ENCODE measurements at regions not wholly inside any gene's neighbourhood (a gene's known extent, or its start where the extent isn't known, plus 50 kb on each side); places are given as distances from the start of the nearest gene placed in this dataset.

GRCh38 chr14:41295734-41296133, 310.9 kb upstream of the LRFN5 start:
- H3F3A ChIP-seq (replicated peaks; ENCODE audit: insufficient read depth) = peaks cover 4% of the 10 kb centered on the region
- no peaks in the 10 kb centered on the region for H3K36me3 ChIP-seq (replicated peaks in 1 of 2; ENCODE audit: control insufficient read depth in 1 of 2, insufficient read depth in 2 of 2, low read length in 1 of 2)
- H3K27ac ChIP-seq (ENCODE audit: low read depth in 2 of 2, low read length in 1 of 2) = no peak overlapping the region
- CTCF ChIA-PET = no interaction called here
- POLR2A ChIA-PET = no interaction called here
- H2AFZ ChIP-seq (ENCODE audit: low read depth) = no peak overlapping the region
- no peaks in the 10 kb centered on the region for H4K20me1 ChIP-seq (ENCODE audit: insufficient read depth)
- no peaks in the 10 kb centered on the region for H3K27me3 ChIP-seq (ENCODE audit: insufficient read depth)
- no peaks in the 10 kb centered on the region for H3K9me3 ChIP-seq
- no peaks in the 10 kb centered on the region for H3K79me2 ChIP-seq (ENCODE audit: insufficient read depth)
- no peak overlapping the region for H3K4me2 ChIP-seq
- H3K4me1 ChIP-seq (ENCODE audit: control insufficient read depth in 1 of 2, insufficient read depth in 2 of 2, low read depth in 1 of 2, low read length in 1 of 2) = no peaks in the 10 kb centered on the region
- no peak for DNase-seq
- no peak overlapping the region for H3K4me3 ChIP-seq (ENCODE audit: low read depth in 2 of 2, low read length in 1 of 2)
- 79% methylated on average over 3 of the region's 3 CpGs for WGBS (ENCODE audit: low lambda C conversion rate)
- no peak for TF ChIP-seq GABPA (IDR thresholded peaks at IDR 0.05; ENCODE audit: low read depth)
- TF ChIP-seq MEF2A (IDR thresholded peaks at IDR 0.05; ENCODE audit: borderline replicate concordance, low read depth) = no peak
- no peak for TF ChIP-seq FOXJ3 (CRISPR knock-in tag; IDR thresholded peaks at IDR 0.05)
- TF ChIP-seq FOXM1 (IDR thresholded peaks at IDR 0.05; ENCODE audit: low read depth) = no peak
- no peak for TF ChIP-seq NFIC (IDR thresholded peaks at IDR 0.05; ENCODE audit: borderline replicate concordance)
- TF ChIP-seq RCOR1 (IDR thresholded peaks at IDR 0.05; ENCODE audit: low read length) = no peak
- no peaks in the 10 kb centered on the region for H3K9me2 ChIP-seq
- H3K9ac ChIP-seq = no peak overlapping the region

DNA sequence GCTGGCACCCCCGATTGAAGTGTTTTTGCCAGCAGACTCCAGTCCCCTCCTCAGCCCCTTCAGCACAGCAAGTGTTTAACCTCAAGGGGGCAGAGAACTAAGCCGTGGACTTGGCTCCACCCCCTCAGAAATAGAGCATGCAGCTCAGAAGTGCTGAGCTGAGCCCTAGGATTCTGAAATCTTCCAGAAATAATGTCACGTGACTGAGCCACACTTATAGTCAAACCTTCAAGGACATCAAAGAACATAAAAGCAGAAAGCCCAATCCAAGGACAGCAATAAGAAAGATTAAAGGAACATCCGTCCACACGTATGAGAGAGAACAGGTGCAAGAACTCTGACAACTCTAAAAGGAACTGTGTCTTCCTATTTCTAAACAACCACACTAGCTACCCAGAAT, 317.7 kb upstream of the LRFN5 start:
- Histone ChIP-seq H3K4me3 (ENCODE audit: low read depth in 2 of 2, low read length in 1 of 2) (no peak overlapping the region), H2AFZ (ENCODE audit: low read depth) (no peak overlapping the region), H3K27ac (ENCODE audit: low read depth in 2 of 2, low read length in 1 of 2) (no peak overlapping the region), H3K79me2 (ENCODE audit: insufficient read depth) (no peaks in the 10 kb centered on the region), H3K4me1 (ENCODE audit: control insufficient read depth in 1 of 2, insufficient read depth in 2 of 2, low read depth in 1 of 2, low read length in 1 of 2) (no peaks in the 10 kb centered on the region), H3K27me3 (ENCODE audit: insufficient read depth) (no peaks in the 10 kb centered on the region), H3K4me2 (no peak overlapping the region), H3K9ac (no peak overlapping the region), H4K20me1 (ENCODE audit: insufficient read depth) (no peaks in the 10 kb centered on the region), H3K9me3 (no peaks in the 10 kb centered on the region), H3K9me2 (no peaks in the 10 kb centered on the region), H3F3A (replicated peaks; ENCODE audit: insufficient read depth) (no peaks in the 10 kb centered on the region), H3K36me3 (replicated peaks in 1 of 2; ENCODE audit: control insufficient read depth in 1 of 2, insufficient read depth in 2 of 2, low read length in 1 of 2) (no peaks in the 10 kb centered on the region)
- ChIA-PET CTCF (no interaction called here), POLR2A (no interaction called here)
- no peak for DNase-seq
- WGBS (ENCODE audit: low lambda C conversion rate) = 70% methylated on average over 3 of the region's 5 CpGs
- TF ChIP-seq RAD21 (IDR thresholded peaks at IDR 0.05; ENCODE audit: low read length) (no peak), EP300 (IDR thresholded peaks at IDR 0.05; ENCODE audit: borderline replicate concordance in 1 of 2, low read depth in 1 of 2, low read length in 1 of 2) (no peak), MAX (IDR thresholded peaks at IDR 0.05; ENCODE audit: low read depth) (no peak), SMC3 (IDR thresholded peaks at IDR 0.05; ENCODE audit: low read depth, low read length) (no peak), EZH2phosphoT487 (IDR thresholded peaks at IDR 0.05; ENCODE audit: borderline replicate concordance, low read depth) (no peak), PBX3 (IDR thresholded peaks at IDR 0.05) (no peak), GABPA (IDR thresholded peaks at IDR 0.05; ENCODE audit: low read depth) (no peak), GATA2 (CRISPR knock-in tag; IDR thresholded peaks at IDR 0.05) (no peak), POLR2AphosphoS5 (IDR thresholded peaks at IDR 0.05; ENCODE audit: low read depth, low read length) (no peak), USF2 (IDR thresholded peaks at IDR 0.05; ENCODE audit: borderline replicate concordance, low read depth, low read length) (no peak), ZBTB33 (IDR thresholded peaks at IDR 0.05; ENCODE audit: borderline replicate concordance, low read depth) (no peak), RXRA (IDR thresholded peaks at IDR 0.05; ENCODE audit: borderline replicate concordance, low read depth) (no peak), TCF12 (IDR thresholded peaks at IDR 0.05) (no peak), TAF1 (IDR thresholded peaks at IDR 0.05; ENCODE audit: borderline replicate concordance, low read depth, low read length) (no peak)
- TF ChIP-seq, protein P1, sequence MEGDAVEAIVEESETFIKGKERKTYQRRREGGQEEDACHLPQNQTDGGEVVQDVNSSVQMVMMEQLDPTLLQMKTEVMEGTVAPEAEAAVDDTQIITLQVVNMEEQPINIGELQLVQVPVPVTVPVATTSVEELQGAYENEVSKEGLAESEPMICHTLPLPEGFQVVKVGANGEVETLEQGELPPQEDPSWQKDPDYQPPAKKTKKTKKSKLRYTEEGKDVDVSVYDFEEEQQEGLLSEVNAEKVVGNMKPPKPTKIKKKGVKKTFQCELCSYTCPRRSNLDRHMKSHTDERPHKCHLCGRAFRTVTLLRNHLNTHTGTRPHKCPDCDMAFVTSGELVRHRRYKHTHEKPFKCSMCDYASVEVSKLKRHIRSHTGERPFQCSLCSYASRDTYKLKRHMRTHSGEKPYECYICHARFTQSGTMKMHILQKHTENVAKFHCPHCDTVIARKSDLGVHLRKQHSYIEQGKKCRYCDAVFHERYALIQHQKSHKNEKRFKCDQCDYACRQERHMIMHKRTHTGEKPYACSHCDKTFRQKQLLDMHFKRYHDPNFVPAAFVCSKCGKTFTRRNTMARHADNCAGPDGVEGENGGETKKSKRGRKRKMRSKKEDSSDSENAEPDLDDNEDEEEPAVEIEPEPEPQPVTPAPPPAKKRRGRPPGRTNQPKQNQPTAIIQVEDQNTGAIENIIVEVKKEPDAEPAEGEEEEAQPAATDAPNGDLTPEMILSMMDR (IDR thresholded peaks at IDR 0.05) = no peak
- TF ChIP-seq, protein P2, sequence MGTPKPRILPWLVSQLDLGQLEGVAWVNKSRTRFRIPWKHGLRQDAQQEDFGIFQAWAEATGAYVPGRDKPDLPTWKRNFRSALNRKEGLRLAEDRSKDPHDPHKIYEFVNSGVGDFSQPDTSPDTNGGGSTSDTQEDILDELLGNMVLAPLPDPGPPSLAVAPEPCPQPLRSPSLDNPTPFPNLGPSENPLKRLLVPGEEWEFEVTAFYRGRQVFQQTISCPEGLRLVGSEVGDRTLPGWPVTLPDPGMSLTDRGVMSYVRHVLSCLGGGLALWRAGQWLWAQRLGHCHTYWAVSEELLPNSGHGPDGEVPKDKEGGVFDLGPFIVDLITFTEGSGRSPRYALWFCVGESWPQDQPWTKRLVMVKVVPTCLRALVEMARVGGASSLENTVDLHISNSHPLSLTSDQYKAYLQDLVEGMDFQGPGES (IDR thresholded peaks at IDR 0.05; ENCODE audit: low read depth, low read length) = no peak
- TF ChIP-seq, protein P3, sequence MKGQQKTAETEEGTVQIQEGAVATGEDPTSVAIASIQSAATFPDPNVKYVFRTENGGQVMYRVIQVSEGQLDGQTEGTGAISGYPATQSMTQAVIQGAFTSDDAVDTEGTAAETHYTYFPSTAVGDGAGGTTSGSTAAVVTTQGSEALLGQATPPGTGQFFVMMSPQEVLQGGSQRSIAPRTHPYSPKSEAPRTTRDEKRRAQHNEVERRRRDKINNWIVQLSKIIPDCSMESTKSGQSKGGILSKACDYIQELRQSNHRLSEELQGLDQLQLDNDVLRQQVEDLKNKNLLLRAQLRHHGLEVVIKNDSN (IDR thresholded peaks at IDR 0.05; ENCODE audit: borderline replicate concordance, low read depth) = no peak
